Activated B cell treated with CpG ODN at 0.5 μM for 24 hours (primary cell): ENCODE measurements at regions not wholly inside any gene's neighbourhood (a gene's known extent, or its start where the extent isn't known, plus 50 kb on each side); places are given as distances from the start of the nearest gene placed in this dataset.

Source experiments
- ATAC-seq: fragments of 200-7000 bp; cut with Tn5 transposase; one replicate; pipeline ENCODE4 v1.10.0; 2021; ENCODE audit warnings: low read depth, mild to moderate bottlenecking, moderate library complexity
- CTCF ChIA-PET: fragments of 350-600 bp; sonication (Branson Sonifier 250); formaldehyde crosslinking; loops from one replicate; lab custom pipeline; 2021; ENCODE audit warnings: antibody characterized with exemption; lab: Charles Lee
- POLR2A ChIA-PET: fragments of 350-600 bp; sonication (Branson Sonifier 250); formaldehyde crosslinking; loops from one replicate; lab custom pipeline; 2021; ENCODE audit warnings: antibody characterized with exemption; lab: Charles Lee
- DNase-seq: peaks from one replicate; pipeline ENCODE4 v3.0.0; 2022
- H3K27ac Mint-ChIP-seq: one replicate; pipeline ENCODE4 v1.8.0; 2020; ENCODE audit warnings: mixed read lengths
- H3K27me3 Mint-ChIP-seq: one replicate; pipeline ENCODE4 v1.8.0; 2021; ENCODE audit warnings: mixed read lengths
- H3K36me3 Mint-ChIP-seq: one replicate; pipeline ENCODE4 v1.8.0; 2021; ENCODE audit warnings: low read depth, mixed read lengths
- H3K4me1 Mint-ChIP-seq: one replicate; pipeline ENCODE4 v1.8.0; 2021; ENCODE audit warnings: mixed read lengths
- H3K4me3 Mint-ChIP-seq: one replicate; pipeline ENCODE4 v1.8.0; 2020; ENCODE audit warnings: mild to moderate bottlenecking, mixed read lengths
- H3K9me3 Mint-ChIP-seq: one replicate; pipeline ENCODE4 v1.8.0; 2020; ENCODE audit warnings: mixed read lengths
- CTCF ChIP-seq: fragments of 200-600 bp; IDR thresholded peaks from one replicate; pipeline ENCODE4 v1.8.0; 2022; ENCODE audit warnings: antibody characterized with exemption, mild to moderate bottlenecking
- intact Hi-C: fragments of 100-400 bp; cut with micrococcal nuclease; formaldehyde crosslinking; loops from one replicate; pipeline ENCODE4 v1.15.1; 2024

- DNase-seq (no peak), ATAC-seq (no peak)
- Mint-ChIP-seq H3K27me3 (no peaks in the 10 kb centered on the region), H3K27ac (no peak overlapping the region), H3K4me3 (no peak overlapping the region), H3K4me1 (no peaks in the 10 kb centered on the region), H3K36me3 (no peaks in the 10 kb centered on the region), H3K9me3 (peaks cover 6% of the 10 kb centered on the region)
- TF ChIP-seq CTCF, result no peak
- POLR2A ChIA-PET, result no interaction called here
- CTCF ChIA-PET, result no interaction called here
- intact Hi-C loops, result no loop called here
Observed at GRCh38 chr15:35936284-35936683, 390.3 kb upstream of the DPH6 start.

GRCh38 chr15:35937380-35937779, 391.4 kb upstream of the DPH6 start:
- ATAC-seq (no peak), DNase-seq (no peak)
- intact Hi-C loops, result no loop called here
- ChIA-PET CTCF (no interaction called here), POLR2A (no interaction called here)
- H3K27me3 Mint-ChIP-seq, result no peaks in the 10 kb centered on the region
- H3K9me3 Mint-ChIP-seq, result peaks cover 8% of the 10 kb centered on the region
- no peak overlapping the region for H3K4me3 Mint-ChIP-seq
- no peaks in the 10 kb centered on the region for H3K4me1 Mint-ChIP-seq
- TF ChIP-seq CTCF, result no peak
- no peak overlapping the region for H3K27ac Mint-ChIP-seq
- no peaks in the 10 kb centered on the region for H3K36me3 Mint-ChIP-seq

- intact Hi-C loops, result no loop called here
- ATAC-seq (no peak), DNase-seq (no peak)
- Mint-ChIP-seq H3K27me3 (no peaks in the 10 kb centered on the region), H3K36me3 (no peaks in the 10 kb centered on the region), H3K27ac (no peak overlapping the region), H3K9me3 (peaks cover 3% of the 10 kb centered on the region), H3K4me1 (no peaks in the 10 kb centered on the region), H3K4me3 (no peak overlapping the region)
- ChIA-PET POLR2A (no interaction called here), CTCF (no interaction called here)
- no peak for TF ChIP-seq CTCF
Observed at GRCh38 chr15:35944945-35945585, 399.1 kb upstream of the DPH6 start.

GRCh38 chr15:35953424-35953823, 407.5 kb upstream of the DPH6 start:
- H3K4me1 Mint-ChIP-seq, result no peaks in the 10 kb centered on the region
- no peak for TF ChIP-seq CTCF
- intact Hi-C loops, result no loop called here
- ATAC-seq (no peak), DNase-seq (no peak)
- POLR2A ChIA-PET, result no interaction called here
- CTCF ChIA-PET, result no interaction called here
- H3K36me3 Mint-ChIP-seq, result no peaks in the 10 kb centered on the region
- no peaks in the 10 kb centered on the region for H3K27me3 Mint-ChIP-seq
- no peak overlapping the region for H3K4me3 Mint-ChIP-seq
- H3K27ac Mint-ChIP-seq, result no peak overlapping the region
- H3K9me3 Mint-ChIP-seq, result no peaks in the 10 kb centered on the region

GRCh38 chr15:35956056-35956455, 410.1 kb upstream of the DPH6 start:
- Mint-ChIP-seq H3K4me1 (no peaks in the 10 kb centered on the region), H3K27ac (no peak overlapping the region), H3K4me3 (no peak overlapping the region), H3K27me3 (no peaks in the 10 kb centered on the region), H3K9me3 (no peaks in the 10 kb centered on the region), H3K36me3 (no peaks in the 10 kb centered on the region)
- no peak for ATAC-seq
- no peak for TF ChIP-seq CTCF
- DNase-seq, result no peak
- CTCF ChIA-PET, result no interaction called here
- intact Hi-C loops, result no loop called here
- POLR2A ChIA-PET, result no interaction called here
